Activated CD8-positive, alpha-beta T cell treated with anti-CD3 and anti-CD28 coated beads for 36 hours (primary cell): ENCODE measurements at regions not wholly inside any gene's neighbourhood (a gene's known extent, or its start where the extent isn't known, plus 50 kb on each side); places are given as distances from the start of the nearest gene placed in this dataset.
"Not testable (repeated sequence)": the region's sequence is repeated elsewhere in the genome, so short reads cannot be mapped to it uniquely, and the experiment has no call there.

Experiments used
- ATAC-seq: fragments of 200-7000 bp; cut with Tn5 transposase; one replicate; pipeline ENCODE4 v1.10.0; 2021; ENCODE audit warnings: mild to moderate bottlenecking, moderate library complexity
- CTCF ChIA-PET: fragments of 350-600 bp; sonication (Branson Sonifier 250); formaldehyde crosslinking; loops from one replicate; lab custom pipeline; 2021; ENCODE audit warnings: antibody characterized with exemption; lab: Charles Lee
- POLR2A ChIA-PET: fragments of 350-600 bp; sonication (Branson Sonifier 250); formaldehyde crosslinking; loops from one replicate; lab custom pipeline; 2021; ENCODE audit warnings: antibody characterized with exemption; lab: Charles Lee
- DNase-seq: peaks from one replicate; pipeline ENCODE4 v3.0.0-alpha.2; 2020
- H3K27ac Mint-ChIP-seq: one replicate; pipeline ENCODE4 v1.8.0; 2021; ENCODE audit warnings: mild to moderate bottlenecking, mixed read lengths
- H3K27me3 Mint-ChIP-seq: one replicate; pipeline ENCODE4 v1.8.0; 2021; ENCODE audit warnings: mixed read lengths
- H3K36me3 Mint-ChIP-seq: one replicate; pipeline ENCODE4 v1.8.0; 2021; ENCODE audit warnings: low read depth, mixed read lengths
- H3K4me1 Mint-ChIP-seq: one replicate; pipeline ENCODE4 v1.8.0; 2021; ENCODE audit warnings: low read depth, mixed read lengths
- H3K4me3 Mint-ChIP-seq: one replicate; pipeline ENCODE4 v1.8.0; 2021; ENCODE audit warnings: mild to moderate bottlenecking, moderate library complexity, mixed read lengths
- H3K9me3 Mint-ChIP-seq: one replicate; pipeline ENCODE4 v1.8.0; 2021; ENCODE audit warnings: mixed read lengths
- intact Hi-C: fragments of 100-400 bp; cut with micrococcal nuclease; formaldehyde crosslinking; loops from one replicate; pipeline ENCODE4 v1.10.0; 2022
- TF ChIP-seq, protein P1 (sequence below): fragments of 200-600 bp; IDR thresholded peaks from one replicate; pipeline ENCODE4 v1.8.0; 2022; ENCODE audit warnings: antibody characterized with exemption, mild to moderate bottlenecking

DNA sequence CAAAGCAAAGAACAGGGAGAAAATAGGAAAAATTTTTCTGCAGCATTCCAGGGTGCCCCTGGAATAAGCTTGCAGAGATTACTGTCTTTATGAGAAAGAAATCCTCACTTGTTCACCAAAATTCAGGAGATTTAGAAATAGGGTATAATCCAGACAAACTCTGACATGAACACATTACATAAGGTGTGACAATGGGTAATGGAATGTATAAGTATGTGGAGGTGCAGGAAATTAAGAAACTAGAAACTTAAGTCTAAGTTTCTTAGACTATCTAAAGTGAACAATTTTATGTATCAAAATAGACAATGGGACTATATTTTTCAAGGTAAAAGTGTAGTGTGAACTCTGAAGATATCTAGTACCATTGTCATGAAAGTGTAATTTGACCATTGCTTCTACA lies 140.0 kb upstream of the KITLG start:
- POLR2A ChIA-PET = no interaction called here
- Mint-ChIP-seq H3K4me1 (no peaks in the 10 kb centered on the region), H3K36me3 (no peaks in the 10 kb centered on the region), H3K4me3 (no peak overlapping the region), H3K27me3 (no peaks in the 10 kb centered on the region), H3K27ac (no peak overlapping the region), H3K9me3 (no peaks in the 10 kb centered on the region)
- CTCF ChIA-PET = no interaction called here
- DNase-seq (no peak), ATAC-seq (no peak)
- TF ChIP-seq, protein P1, sequence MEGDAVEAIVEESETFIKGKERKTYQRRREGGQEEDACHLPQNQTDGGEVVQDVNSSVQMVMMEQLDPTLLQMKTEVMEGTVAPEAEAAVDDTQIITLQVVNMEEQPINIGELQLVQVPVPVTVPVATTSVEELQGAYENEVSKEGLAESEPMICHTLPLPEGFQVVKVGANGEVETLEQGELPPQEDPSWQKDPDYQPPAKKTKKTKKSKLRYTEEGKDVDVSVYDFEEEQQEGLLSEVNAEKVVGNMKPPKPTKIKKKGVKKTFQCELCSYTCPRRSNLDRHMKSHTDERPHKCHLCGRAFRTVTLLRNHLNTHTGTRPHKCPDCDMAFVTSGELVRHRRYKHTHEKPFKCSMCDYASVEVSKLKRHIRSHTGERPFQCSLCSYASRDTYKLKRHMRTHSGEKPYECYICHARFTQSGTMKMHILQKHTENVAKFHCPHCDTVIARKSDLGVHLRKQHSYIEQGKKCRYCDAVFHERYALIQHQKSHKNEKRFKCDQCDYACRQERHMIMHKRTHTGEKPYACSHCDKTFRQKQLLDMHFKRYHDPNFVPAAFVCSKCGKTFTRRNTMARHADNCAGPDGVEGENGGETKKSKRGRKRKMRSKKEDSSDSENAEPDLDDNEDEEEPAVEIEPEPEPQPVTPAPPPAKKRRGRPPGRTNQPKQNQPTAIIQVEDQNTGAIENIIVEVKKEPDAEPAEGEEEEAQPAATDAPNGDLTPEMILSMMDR = no peak
- intact Hi-C loops = no loop called here

DNA sequence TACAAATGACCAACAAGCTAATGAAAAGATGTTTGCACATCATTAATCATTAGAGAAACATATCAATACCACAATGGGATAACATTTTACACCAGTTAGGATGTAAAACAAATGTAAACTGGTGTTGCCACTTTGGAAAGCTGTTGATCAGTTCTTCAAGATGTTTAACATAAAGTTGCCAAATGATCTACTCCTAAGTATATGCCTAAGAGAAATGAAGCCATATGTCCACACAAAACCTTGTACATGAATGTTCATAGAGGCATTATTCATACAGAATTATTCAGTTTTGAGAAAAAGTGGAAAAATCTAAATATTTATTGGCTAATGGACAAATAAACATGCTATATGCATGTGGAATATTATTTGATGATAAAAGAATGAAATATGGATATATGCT lies 136.9 kb upstream of the KITLG start:
- TF ChIP-seq, protein P1 = no peak
- Mint-ChIP-seq H3K9me3 (no peaks in the 10 kb centered on the region), H3K4me3 (no peak overlapping the region), H3K27ac (no peak overlapping the region), H3K27me3 (no peaks in the 10 kb centered on the region), H3K36me3 (no peaks in the 10 kb centered on the region), H3K4me1 (no peaks in the 10 kb centered on the region)
- POLR2A ChIA-PET = no interaction called here
- ATAC-seq (no peak), DNase-seq (no peak)
- intact Hi-C loops = no loop called here
- CTCF ChIA-PET = no interaction called here

DNA sequence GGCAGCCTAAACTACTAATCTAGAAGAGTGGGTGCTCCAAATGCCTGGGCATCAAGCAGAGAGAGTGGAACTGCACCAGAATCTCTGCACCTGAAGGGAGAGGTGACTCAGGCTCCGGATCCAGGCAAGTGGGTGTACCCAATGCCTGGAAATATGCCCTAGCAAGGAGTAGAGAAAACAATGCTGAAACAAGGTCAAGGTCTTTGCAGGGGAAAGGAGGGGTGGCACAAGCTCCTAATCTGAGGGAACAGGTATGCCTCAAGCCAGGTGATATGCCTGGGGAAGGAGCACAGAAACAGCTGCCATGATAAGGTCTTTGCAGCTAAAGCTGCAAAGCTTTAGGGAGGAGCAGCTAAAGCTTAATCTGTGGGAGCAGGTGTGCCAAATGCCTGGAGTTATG lies 136.0 kb upstream of the KITLG start:
- Mint-ChIP-seq H3K27ac (no peak overlapping the region), H3K4me3 (no peak overlapping the region), H3K4me1 (no peaks in the 10 kb centered on the region), H3K9me3 (no peaks in the 10 kb centered on the region), H3K36me3 (no peaks in the 10 kb centered on the region), H3K27me3 (no peaks in the 10 kb centered on the region)
- intact Hi-C loops = no loop called here
- no peak for ATAC-seq
- ChIA-PET POLR2A (no interaction called here), CTCF (no interaction called here)
- DNase-seq = no peak
- TF ChIP-seq, protein P1 = no peak

DNA sequence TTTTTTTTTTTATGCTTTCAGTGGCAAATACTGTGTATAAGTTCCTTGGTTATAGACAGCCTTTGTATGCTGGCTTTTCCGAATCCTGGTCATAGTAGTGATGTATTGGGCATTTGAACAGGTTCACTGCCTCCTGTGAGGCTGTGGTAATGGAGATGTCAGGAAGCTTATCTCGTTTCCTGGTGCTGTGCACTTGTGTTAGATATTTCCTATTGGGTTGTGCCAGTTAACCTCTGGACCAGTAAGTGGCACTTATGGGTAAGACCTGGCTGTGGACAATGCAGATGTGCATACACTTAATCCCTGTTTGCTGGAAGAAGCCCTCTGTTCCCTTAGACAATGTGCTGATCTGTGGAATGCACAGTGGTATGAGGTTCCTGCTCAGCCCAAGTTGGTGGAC lies 135.4 kb upstream of the KITLG start:
- POLR2A ChIA-PET = no interaction called here
- DNase-seq (no peak), ATAC-seq (no peak)
- TF ChIP-seq, protein P1 = no peak
- CTCF ChIA-PET = no interaction called here
- Mint-ChIP-seq H3K4me1 (no peaks in the 10 kb centered on the region), H3K9me3 (no peaks in the 10 kb centered on the region), H3K4me3 (no peak overlapping the region), H3K36me3 (no peaks in the 10 kb centered on the region), H3K27me3 (no peaks in the 10 kb centered on the region), H3K27ac (no peak overlapping the region)
- intact Hi-C loops = no loop called here

DNA sequence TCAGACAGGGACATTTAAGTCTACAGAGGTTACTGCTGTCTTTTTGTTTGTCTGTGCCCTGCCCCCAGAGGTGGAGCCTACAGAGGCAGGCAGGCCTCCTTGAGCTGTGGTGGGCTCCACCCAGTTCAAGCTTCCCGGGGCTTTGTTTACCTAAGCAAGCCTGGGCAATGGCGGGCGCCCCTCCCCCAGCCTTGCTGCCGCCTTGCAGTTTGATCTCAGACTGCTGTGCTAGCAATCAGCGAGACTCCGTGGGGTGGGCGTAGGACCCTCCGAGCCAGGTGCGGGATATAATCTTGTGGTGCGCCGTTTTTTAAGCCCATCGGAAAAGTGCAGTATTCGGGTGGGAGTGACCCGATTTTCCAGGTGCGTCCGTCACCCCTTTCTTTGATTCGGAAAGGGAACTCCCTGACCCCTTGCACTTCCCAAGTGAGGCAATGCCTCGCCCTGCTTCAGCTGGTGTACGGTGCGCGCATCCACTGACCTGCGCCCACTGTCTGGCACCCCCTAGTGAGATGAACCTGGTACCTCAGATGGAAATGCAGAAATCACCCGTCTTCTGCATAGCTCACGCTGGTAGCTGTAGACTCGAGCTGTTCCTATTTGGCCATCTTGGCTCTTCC lies 134.1 kb upstream of the KITLG start:
- H3K27me3 Mint-ChIP-seq, DNase-seq, CTCF ChIA-PET, H3K36me3 Mint-ChIP-seq, H3K9me3 Mint-ChIP-seq, H3K4me3 Mint-ChIP-seq, H3K4me1 Mint-ChIP-seq, intact Hi-C loops, POLR2A ChIA-PET, H3K27ac Mint-ChIP-seq, ATAC-seq: not testable (repeated sequence)

DNA sequence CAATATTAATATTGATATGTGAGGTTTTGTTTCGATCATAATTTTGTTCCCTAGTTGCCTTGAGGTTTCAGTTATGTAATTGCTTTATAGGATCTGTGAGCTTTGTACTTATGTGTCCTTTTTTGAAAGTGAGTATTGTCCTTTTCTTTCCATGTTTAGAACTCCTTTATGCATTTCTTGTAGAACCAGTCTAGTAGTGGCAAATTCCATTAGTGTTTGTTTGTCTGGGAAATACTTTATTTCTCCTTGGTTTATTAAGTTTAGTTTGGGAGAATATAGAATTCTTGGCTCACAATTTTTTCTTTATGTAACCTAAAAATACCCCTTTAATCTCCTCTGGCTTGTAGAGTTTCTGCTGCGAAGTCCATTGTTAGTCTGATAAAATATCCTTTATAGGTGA lies 127.5 kb upstream of the KITLG start:
- TF ChIP-seq, protein P1 = no peak

More for the DNA sequence above, 127.5 kb upstream of the KITLG start:
- H3K27me3 Mint-ChIP-seq = no peaks in the 10 kb centered on the region
- intact Hi-C loops = no loop called here
- H3K27ac Mint-ChIP-seq = no peak overlapping the region
- POLR2A ChIA-PET = no interaction called here
- H3K4me1 Mint-ChIP-seq = no peaks in the 10 kb centered on the region
- no peak overlapping the region for H3K4me3 Mint-ChIP-seq
- no peaks in the 10 kb centered on the region for H3K36me3 Mint-ChIP-seq
- ATAC-seq (no peak), DNase-seq (no peak)
- H3K9me3 Mint-ChIP-seq = peaks cover 15% of the 10 kb centered on the region
- CTCF ChIA-PET = no interaction called here
